ENCODE measurements at regions not wholly inside any gene's neighbourhood (a gene's known extent, or its start where the extent isn't known, plus 50 kb on each side); places are given as distances from the start of the nearest gene placed in this dataset.
A peak's percentile ranks its signal among the peaks of the same experiment; 100 is the strongest.
"Not testable (repeated sequence)": the region's sequence is repeated elsewhere in the genome, so short reads cannot be mapped to it uniquely, and the experiment has no call there.

- not testable (repeated sequence) for H3K9me3 ChIP-seq (ENCODE audit: severe bottlenecking); H3K27ac ChIP-seq (ENCODE audit: poor library complexity, severe bottlenecking); DNase-seq (ENCODE audit: low spot score); H3K4me3 ChIP-seq (ENCODE audit: severe bottlenecking); H3K27me3 ChIP-seq (ENCODE audit: insufficient read depth, poor library complexity, severe bottlenecking); ATAC-seq (ENCODE audit: low read depth); H3K36me3 ChIP-seq (ENCODE audit: low read depth); H3K4me1 ChIP-seq (ENCODE audit: insufficient read depth, poor library complexity, severe bottlenecking)
Measured at GRCh38 chr1:228611707-228612106, 123.6 kb upstream of the RHOU start.

- H3K27ac ChIP-seq (ENCODE audit: poor library complexity, severe bottlenecking); H3K27me3 ChIP-seq (ENCODE audit: insufficient read depth, poor library complexity, severe bottlenecking); H3K4me1 ChIP-seq (ENCODE audit: insufficient read depth, poor library complexity, severe bottlenecking); H3K36me3 ChIP-seq (ENCODE audit: low read depth); H3K9me3 ChIP-seq (ENCODE audit: severe bottlenecking); DNase-seq (ENCODE audit: low spot score); ATAC-seq (ENCODE audit: low read depth): not testable (repeated sequence)
- H3K4me3 ChIP-seq (ENCODE audit: severe bottlenecking), result peak overlapping the region; percentile 28
Measured at GRCh38 chr1:228622002-228622716, 113.1 kb upstream of the RHOU start.

- ATAC-seq (ENCODE audit: low read depth); H3K4me3 ChIP-seq (ENCODE audit: severe bottlenecking): not testable (repeated sequence)
Measured at GRCh38 chr1:228626481-228626880, 108.8 kb upstream of the RHOU start.

GRCh38 chr1:228632858-228633257 is 102.4 kb upstream of the RHOU start:
- not testable (repeated sequence) for H3K36me3 ChIP-seq (ENCODE audit: low read depth); H3K4me3 ChIP-seq (ENCODE audit: severe bottlenecking); H3K27me3 ChIP-seq (ENCODE audit: insufficient read depth, poor library complexity, severe bottlenecking); ATAC-seq (ENCODE audit: low read depth); H3K9me3 ChIP-seq (ENCODE audit: severe bottlenecking); H3K27ac ChIP-seq (ENCODE audit: poor library complexity, severe bottlenecking); H3K4me1 ChIP-seq (ENCODE audit: insufficient read depth, poor library complexity, severe bottlenecking)
- peak; percentile 89 for DNase-seq (ENCODE audit: low spot score)

More at GRCh38 chr1:228626481-228626880, 108.8 kb upstream of the RHOU start:
- H3K4me1 ChIP-seq (ENCODE audit: insufficient read depth, poor library complexity, severe bottlenecking); H3K9me3 ChIP-seq (ENCODE audit: severe bottlenecking); H3K27ac ChIP-seq (ENCODE audit: poor library complexity, severe bottlenecking); DNase-seq (ENCODE audit: low spot score); H3K27me3 ChIP-seq (ENCODE audit: insufficient read depth, poor library complexity, severe bottlenecking); H3K36me3 ChIP-seq (ENCODE audit: low read depth): not testable (repeated sequence)

DNA sequence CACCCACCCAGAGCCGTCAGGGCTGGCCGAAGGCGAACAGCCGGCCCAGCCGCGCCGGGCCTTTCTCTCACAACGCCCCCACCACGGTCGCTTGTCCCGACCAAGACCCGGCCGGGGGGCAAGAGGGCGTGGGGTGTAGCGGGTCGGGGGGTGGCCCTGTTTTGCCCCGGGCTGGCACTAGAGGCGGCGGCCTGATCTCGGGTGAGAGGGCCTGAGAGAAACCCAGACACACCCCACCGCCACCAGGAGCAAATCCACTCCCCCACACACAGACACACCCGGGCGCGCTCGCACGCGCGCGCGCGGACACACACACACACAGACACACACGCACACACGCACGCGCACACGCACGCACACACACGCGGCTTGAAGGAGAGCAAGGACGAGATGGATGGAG is 100.0 kb upstream of the RHOU start:
- peak overlapping the region; percentile 18 for H3K4me3 ChIP-seq (ENCODE audit: severe bottlenecking)
- ATAC-seq (ENCODE audit: low read depth), result not testable (repeated sequence)

DNA sequence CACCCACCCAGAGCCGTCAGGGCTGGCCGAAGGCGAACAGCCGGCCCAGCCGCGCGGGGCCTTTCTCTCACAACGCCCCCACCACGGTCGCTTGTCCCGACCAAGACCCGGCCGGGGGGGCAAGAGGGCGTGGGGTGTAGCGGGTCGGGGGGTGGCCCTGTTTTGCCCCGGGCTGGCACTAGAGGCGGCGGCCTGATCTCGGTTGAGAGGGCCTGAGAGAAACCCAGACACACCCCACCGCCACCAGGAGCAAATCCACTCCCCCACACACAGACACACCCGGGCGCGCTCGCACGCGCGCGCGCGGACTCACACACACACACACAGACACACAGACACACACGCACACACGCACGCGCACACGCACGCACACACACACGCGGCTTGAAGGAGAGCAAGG is 97.8 kb upstream of the RHOU start:
- H3K36me3 ChIP-seq (ENCODE audit: low read depth); H3K9me3 ChIP-seq (ENCODE audit: severe bottlenecking); H3K4me3 ChIP-seq (ENCODE audit: severe bottlenecking); H3K27me3 ChIP-seq (ENCODE audit: insufficient read depth, poor library complexity, severe bottlenecking); DNase-seq (ENCODE audit: low spot score); H3K4me1 ChIP-seq (ENCODE audit: insufficient read depth, poor library complexity, severe bottlenecking); H3K27ac ChIP-seq (ENCODE audit: poor library complexity, severe bottlenecking); ATAC-seq (ENCODE audit: low read depth): not testable (repeated sequence)

More for the DNA sequence above, 100.0 kb upstream of the RHOU start:
- peak; percentile 66 for DNase-seq (ENCODE audit: low spot score)
- H3K9me3 ChIP-seq (ENCODE audit: severe bottlenecking); H3K36me3 ChIP-seq (ENCODE audit: low read depth); H3K27ac ChIP-seq (ENCODE audit: poor library complexity, severe bottlenecking); H3K4me1 ChIP-seq (ENCODE audit: insufficient read depth, poor library complexity, severe bottlenecking); H3K27me3 ChIP-seq (ENCODE audit: insufficient read depth, poor library complexity, severe bottlenecking): not testable (repeated sequence)

GRCh38 chr1:228646717-228647522 is 88.4 kb upstream of the RHOU start:
- H3K4me3 ChIP-seq (ENCODE audit: severe bottlenecking), result peak overlapping the region; percentile 49
- DNase-seq (ENCODE audit: low spot score), result peak; percentile 45
- no peaks in the 10 kb centered on the region for H3K4me1 ChIP-seq (ENCODE audit: insufficient read depth, poor library complexity, severe bottlenecking)
- H3K27me3 ChIP-seq (ENCODE audit: insufficient read depth, poor library complexity, severe bottlenecking), result no peaks in the 10 kb centered on the region
- no peaks in the 10 kb centered on the region for H3K9me3 ChIP-seq (ENCODE audit: severe bottlenecking)
- peak overlapping the region; percentile 58 for H3K27ac ChIP-seq (ENCODE audit: poor library complexity, severe bottlenecking)
- TF ChIP-seq, protein P1, sequence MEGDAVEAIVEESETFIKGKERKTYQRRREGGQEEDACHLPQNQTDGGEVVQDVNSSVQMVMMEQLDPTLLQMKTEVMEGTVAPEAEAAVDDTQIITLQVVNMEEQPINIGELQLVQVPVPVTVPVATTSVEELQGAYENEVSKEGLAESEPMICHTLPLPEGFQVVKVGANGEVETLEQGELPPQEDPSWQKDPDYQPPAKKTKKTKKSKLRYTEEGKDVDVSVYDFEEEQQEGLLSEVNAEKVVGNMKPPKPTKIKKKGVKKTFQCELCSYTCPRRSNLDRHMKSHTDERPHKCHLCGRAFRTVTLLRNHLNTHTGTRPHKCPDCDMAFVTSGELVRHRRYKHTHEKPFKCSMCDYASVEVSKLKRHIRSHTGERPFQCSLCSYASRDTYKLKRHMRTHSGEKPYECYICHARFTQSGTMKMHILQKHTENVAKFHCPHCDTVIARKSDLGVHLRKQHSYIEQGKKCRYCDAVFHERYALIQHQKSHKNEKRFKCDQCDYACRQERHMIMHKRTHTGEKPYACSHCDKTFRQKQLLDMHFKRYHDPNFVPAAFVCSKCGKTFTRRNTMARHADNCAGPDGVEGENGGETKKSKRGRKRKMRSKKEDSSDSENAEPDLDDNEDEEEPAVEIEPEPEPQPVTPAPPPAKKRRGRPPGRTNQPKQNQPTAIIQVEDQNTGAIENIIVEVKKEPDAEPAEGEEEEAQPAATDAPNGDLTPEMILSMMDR (IDR thresholded peaks at IDR 0.05; ENCODE audit: poor library complexity, severe bottlenecking), result no peak
- H3K36me3 ChIP-seq (ENCODE audit: low read depth), result no peaks in the 10 kb centered on the region
- peak; percentile 70 for ATAC-seq (ENCODE audit: low read depth)

All from RWPE2 (cell line).